ENCODE measurements at regions not wholly inside any gene's neighbourhood (a gene's known extent, or its start where the extent isn't known, plus 50 kb on each side); places are given as distances from the start of the nearest gene placed in this dataset.

- no peak for DNase-seq (ENCODE audit: low read depth)
Observed at GRCh38 chr5:67426961-67427849, 230.6 kb upstream of the CD180 start.

GRCh38 chr5:67425514-67425913 is 228.9 kb upstream of the CD180 start:
- DNase-seq (ENCODE audit: low read depth): no peak
- TF ChIP-seq CTCF (conservative IDR thresholded peaks at IDR 0.05; ENCODE audit: low read depth, low read length): no peak
- no peak overlapping the region for H3K4me3 ChIP-seq (ENCODE audit: low read depth, low read length)

More at GRCh38 chr5:67426961-67427849, 230.6 kb upstream of the CD180 start:
- H3K4me3 ChIP-seq (ENCODE audit: low read depth, low read length): no peak overlapping the region
- no peak for TF ChIP-seq CTCF (conservative IDR thresholded peaks at IDR 0.05; ENCODE audit: low read depth, low read length)

- TF ChIP-seq CTCF (conservative IDR thresholded peaks at IDR 0.05; ENCODE audit: low read depth, low read length): no peak
- no peak overlapping the region for H3K4me3 ChIP-seq (ENCODE audit: low read depth, low read length)
- no peak for DNase-seq (ENCODE audit: low read depth)
Observed at GRCh38 chr5:67417839-67418238, 221.2 kb upstream of the CD180 start.

- no peak for TF ChIP-seq CTCF (conservative IDR thresholded peaks at IDR 0.05; ENCODE audit: low read depth, low read length)
- no peak overlapping the region for H3K4me3 ChIP-seq (ENCODE audit: low read depth, low read length)
- no peak for DNase-seq (ENCODE audit: low read depth)
Observed at GRCh38 chr5:67416986-67417385, 220.4 kb upstream of the CD180 start.

- DNase-seq (ENCODE audit: low read depth): no peak
- H3K4me3 ChIP-seq (ENCODE audit: low read depth, low read length): no peak overlapping the region
- no peak for TF ChIP-seq CTCF (conservative IDR thresholded peaks at IDR 0.05; ENCODE audit: low read depth, low read length)
Observed at GRCh38 chr5:67416133-67416937, 219.7 kb upstream of the CD180 start.

- H3K4me3 ChIP-seq (ENCODE audit: low read depth, low read length): no peak overlapping the region
- DNase-seq (ENCODE audit: low read depth): peak; percentile 38
- no peak for TF ChIP-seq CTCF (conservative IDR thresholded peaks at IDR 0.05; ENCODE audit: low read depth, low read length)
Observed at GRCh38 chr5:67414712-67415111, 218.1 kb upstream of the CD180 start.
